ENCODE measurements at regions not wholly inside any gene's neighbourhood (a gene's known extent, or its start where the extent isn't known, plus 50 kb on each side); places are given as distances from the start of the nearest gene placed in this dataset.

GRCh38 chr1:29685387-29685786 is 449.1 kb downstream of the PTPRU start:
- no peak for TF ChIP-seq POLR2AphosphoS5 (IDR thresholded peaks at IDR 0.05; ENCODE audit: low read depth, low read length)
- TF ChIP-seq POLR2A (IDR thresholded peaks at IDR 0.05; ENCODE audit: low read depth, low read length) = no peak
- no peak for TF ChIP-seq SPI1 (IDR thresholded peaks at IDR 0.05; ENCODE audit: low read depth, low read length)
- no peak for TF ChIP-seq TAF1 (IDR thresholded peaks at IDR 0.05; ENCODE audit: low read depth, low read length)
- no peak for TF ChIP-seq POU2F2 (IDR thresholded peaks at IDR 0.05; ENCODE audit: low read depth, low read length)
